KMS-11 (cell line): ENCODE measurements at regions not wholly inside any gene's neighbourhood (a gene's known extent, or its start where the extent isn't known, plus 50 kb on each side); places are given as distances from the start of the nearest gene placed in this dataset.

Experiments used
- H2AFZ ChIP-seq: fragments of 200-600 bp; sonication (generic); 2 replicates; pipeline ENCODE4 v1.6.1; 2016; ENCODE audit warnings: antibody characterized with exemption, mixed run types, low read depth
- H3K27ac ChIP-seq: fragments of 200-600 bp; sonication (generic); 2 replicates; pipeline ENCODE4 v1.6.1; 2016; ENCODE audit warnings: mild to moderate bottlenecking, mixed run types
- H3K27me3 ChIP-seq: fragments of 200-600 bp; sonication (generic); 2 replicates; pipeline ENCODE4 v1.6.1; 2017; ENCODE audit warnings: mild to moderate bottlenecking, low read depth, mixed run types, moderate library complexity; ENCODE audit not compliant: insufficient read depth
- H3K36me3 ChIP-seq: fragments of 200-600 bp; sonication (generic); 2 replicates; pipeline ENCODE4 v1.6.1; 2017; ENCODE audit warnings: mild to moderate bottlenecking, mixed run types; ENCODE audit not compliant: insufficient read depth
- H3K4me1 ChIP-seq: fragments of 200-600 bp; sonication (generic); 2 replicates; pipeline ENCODE4 v1.6.1; 2016; ENCODE audit warnings: mild to moderate bottlenecking, low read depth, mixed run types; ENCODE audit not compliant: poor library complexity, severe bottlenecking
- H3K4me2 ChIP-seq: fragments of 200-600 bp; sonication (generic); 2 replicates; pipeline ENCODE4 v1.7.0; 2016; ENCODE audit warnings: mild to moderate bottlenecking, mixed run types
- H3K4me3 ChIP-seq: fragments of 200-600 bp; sonication (generic); IDR thresholded peaks from 2 replicates; pipeline ENCODE4 v1.6.1; 2017; ENCODE audit warnings: low read depth, low read length, mixed read lengths; ENCODE audit not compliant: insufficient read depth
- H3K79me2 ChIP-seq: fragments of 200-600 bp; sonication (generic); 2 replicates; pipeline ENCODE4 v1.6.1; 2016; ENCODE audit warnings: low read depth, mixed run types; ENCODE audit not compliant: insufficient read depth
- H3K9ac ChIP-seq: fragments of 200-600 bp; sonication (generic); 2 replicates; pipeline ENCODE4 v1.6.1; 2016; ENCODE audit warnings: mild to moderate bottlenecking, mixed run types
- H4K20me1 ChIP-seq: fragments of 200-600 bp; sonication (generic); 2 replicates; pipeline ENCODE4 v1.6.1; 2016; ENCODE audit warnings: mild to moderate bottlenecking, mixed run types; ENCODE audit not compliant: insufficient read depth
- CTCF ChIP-seq: fragments of 200-600 bp; sonication (generic); conservative IDR thresholded peaks from 2 replicates; pipeline ENCODE4 v1.6.1; 2017; ENCODE audit warnings: low read depth, mild to moderate bottlenecking, antibody characterized with exemption, low read length, moderate library complexity, mixed read lengths

GRCh38 chr1:87612956-87613355 is 284.3 kb downstream of the LMO4 start:
- Histone ChIP-seq H3K4me1 (no peaks in the 10 kb centered on the region), H3K27ac (no peak overlapping the region), H2AFZ (no peak overlapping the region)

GRCh38 chr1:87615491-87615890 is 286.8 kb downstream of the LMO4 start:
- H3K36me3 ChIP-seq: no peaks in the 10 kb centered on the region

More at GRCh38 chr1:87612956-87613355, 284.3 kb downstream of the LMO4 start:
- Histone ChIP-seq H3K4me2 (no peak overlapping the region), H3K36me3 (no peaks in the 10 kb centered on the region), H3K27me3 (no peaks in the 10 kb centered on the region), H3K4me3 (no peak overlapping the region), H3K9ac (no peak overlapping the region), H4K20me1 (no peaks in the 10 kb centered on the region), H3K79me2 (no peaks in the 10 kb centered on the region)
- no peak for TF ChIP-seq CTCF

DNA sequence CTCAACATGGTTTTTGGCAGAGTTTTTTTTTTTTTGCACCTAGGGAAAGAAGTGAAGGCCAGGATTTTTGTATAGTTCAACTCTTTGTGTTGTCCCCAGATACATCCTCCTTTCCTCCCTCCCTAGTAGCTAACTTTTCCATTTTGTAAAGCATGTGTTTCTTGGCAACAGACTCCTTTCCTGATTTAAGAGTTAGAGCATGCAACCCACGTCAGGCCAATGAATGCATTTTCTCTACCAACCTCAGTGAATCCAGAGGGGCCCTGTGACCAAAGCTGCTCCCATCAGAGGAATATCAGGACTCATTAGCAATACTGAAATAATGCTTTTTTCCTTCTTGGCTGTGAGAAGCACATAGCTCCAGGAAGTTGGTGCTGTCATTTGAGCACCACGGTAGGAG is 287.2 kb downstream of the LMO4 start:
- Histone ChIP-seq H4K20me1 (no peaks in the 10 kb centered on the region), H3K4me2 (no peak overlapping the region), H3K4me3 (no peak overlapping the region), H3K79me2 (no peaks in the 10 kb centered on the region), H3K36me3 (no peaks in the 10 kb centered on the region), H3K4me1 (no peaks in the 10 kb centered on the region), H3K27me3 (no peaks in the 10 kb centered on the region), H2AFZ (no peak overlapping the region), H3K9ac (no peak overlapping the region), H3K27ac (no peak overlapping the region)
- TF ChIP-seq CTCF: no peak

More at GRCh38 chr1:87615491-87615890, 286.8 kb downstream of the LMO4 start:
- H3K27me3 ChIP-seq: no peaks in the 10 kb centered on the region
- H4K20me1 ChIP-seq: no peaks in the 10 kb centered on the region
- no peak overlapping the region for H3K27ac ChIP-seq
- H3K4me1 ChIP-seq: no peaks in the 10 kb centered on the region
- H3K4me2 ChIP-seq: no peak overlapping the region
- no peak for TF ChIP-seq CTCF
- H2AFZ ChIP-seq: no peak overlapping the region
- no peak overlapping the region for H3K4me3 ChIP-seq
- no peaks in the 10 kb centered on the region for H3K79me2 ChIP-seq
- no peak overlapping the region for H3K9ac ChIP-seq

DNA sequence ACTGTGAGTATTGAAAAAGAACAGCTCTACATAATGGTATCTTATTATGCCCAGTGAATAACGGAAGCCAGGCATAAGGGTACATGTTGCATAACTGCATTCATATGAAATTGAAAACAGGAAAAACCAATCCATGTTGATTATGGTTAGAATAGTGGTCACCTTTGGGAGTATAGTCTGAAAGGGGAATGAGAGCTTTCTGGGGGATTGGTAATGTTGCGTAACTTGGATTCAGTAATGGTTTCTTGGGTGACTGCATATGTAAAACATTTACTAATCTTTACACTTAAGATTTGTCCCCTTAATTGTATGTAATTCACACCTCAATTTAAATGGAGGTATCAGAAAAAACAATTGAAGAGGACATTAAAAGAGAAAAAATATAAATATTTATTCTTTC is 292.1 kb downstream of the LMO4 start:
- no peak overlapping the region for H3K27ac ChIP-seq
- no peak for TF ChIP-seq CTCF
- H3K9ac ChIP-seq: no peak overlapping the region
- H3K4me2 ChIP-seq: no peak overlapping the region
- no peaks in the 10 kb centered on the region for H3K36me3 ChIP-seq
- H3K4me1 ChIP-seq: no peaks in the 10 kb centered on the region
- no peak overlapping the region for H2AFZ ChIP-seq
- no peaks in the 10 kb centered on the region for H4K20me1 ChIP-seq
- no peaks in the 10 kb centered on the region for H3K79me2 ChIP-seq
- H3K4me3 ChIP-seq: no peak overlapping the region
- H3K27me3 ChIP-seq: no peaks in the 10 kb centered on the region

DNA sequence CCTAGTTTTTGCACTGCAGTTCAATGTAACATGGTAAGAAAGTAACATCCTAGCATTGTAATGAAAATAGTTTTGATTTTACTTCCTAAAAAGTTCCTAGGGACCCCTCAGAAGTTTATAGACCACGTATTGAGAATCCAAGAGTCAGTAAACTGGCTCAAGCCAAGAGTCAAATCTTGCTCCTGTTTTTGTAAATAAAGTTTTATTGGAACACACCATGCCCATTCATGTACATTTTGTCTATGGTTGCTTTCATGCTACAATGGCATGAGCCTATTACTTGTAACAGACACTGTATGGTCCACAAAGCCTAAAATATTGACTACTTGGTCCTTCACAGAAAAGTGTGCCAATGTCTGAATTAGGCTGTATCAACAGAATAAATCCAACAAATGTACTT is 301.0 kb downstream of the LMO4 start:
- no peak for TF ChIP-seq CTCF
- Histone ChIP-seq H3K4me2 (no peak overlapping the region), H3K4me3 (no peak overlapping the region), H3K9ac (no peak overlapping the region), H3K27ac (no peak overlapping the region), H3K79me2 (no peaks in the 10 kb centered on the region), H2AFZ (no peak overlapping the region), H3K27me3 (no peaks in the 10 kb centered on the region), H4K20me1 (no peaks in the 10 kb centered on the region), H3K36me3 (no peaks in the 10 kb centered on the region), H3K4me1 (no peaks in the 10 kb centered on the region)
